AG08395 (cell line): ENCODE measurements at regions not wholly inside any gene's neighbourhood (a gene's known extent, or its start where the extent isn't known, plus 50 kb on each side); places are given as distances from the start of the nearest gene placed in this dataset.

Experiments used
- DNase-seq: peaks from one replicate; pipeline ENCODE4 v3.0.0; 2012; ENCODE audit warnings: mixed read lengths, low spot score

- DNase-seq, result no peak
Observed at GRCh38 chr5:61596265-61596664, 264.2 kb downstream of the ZSWIM6 start.

- DNase-seq, result no peak
Observed at GRCh38 chr5:61597684-61598083, 265.6 kb downstream of the ZSWIM6 start.

GRCh38 chr5:61598126-61598525 is 266.1 kb downstream of the ZSWIM6 start:
- DNase-seq, result no peak

DNA sequence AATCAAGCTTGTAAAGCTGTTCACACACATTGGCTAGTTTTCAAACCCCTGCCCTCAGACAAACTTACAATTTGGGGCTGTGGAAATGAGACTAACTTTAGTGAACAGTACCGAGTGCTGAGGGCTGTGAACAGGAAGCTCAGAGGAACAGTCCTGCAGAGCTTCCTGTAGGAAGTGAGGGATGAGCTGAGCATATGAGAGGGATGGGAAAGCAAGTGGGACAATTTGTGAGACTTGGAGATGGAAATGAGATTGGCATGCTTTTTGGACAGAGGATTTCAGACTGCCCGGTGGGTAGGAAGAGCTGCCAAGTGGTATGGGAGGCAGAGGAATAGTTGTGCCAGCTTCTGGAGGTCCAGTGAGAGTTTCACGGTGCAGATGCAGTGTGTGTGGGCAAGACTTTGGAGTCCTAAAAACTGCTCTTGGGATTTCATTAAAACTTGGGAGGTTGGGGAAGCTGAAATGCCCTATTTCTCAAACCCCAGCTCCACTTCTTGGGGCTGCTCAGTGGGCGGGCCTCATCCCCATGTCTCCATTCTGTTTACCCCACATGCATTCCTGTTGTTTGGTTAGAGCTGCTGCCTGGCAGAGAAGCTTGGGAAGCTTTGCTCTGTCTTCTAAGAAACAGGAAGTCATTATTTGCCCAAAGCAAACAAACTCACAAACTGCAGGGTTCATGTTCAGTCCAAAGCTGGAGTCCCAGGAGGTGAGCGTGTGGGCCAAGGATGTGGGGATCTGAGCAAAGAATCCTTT is 267.5 kb downstream of the ZSWIM6 start:
- peak; percentile 27 for DNase-seq

GRCh38 chr5:61600123-61600444 is 268.0 kb downstream of the ZSWIM6 start:
- no peak for DNase-seq

DNA sequence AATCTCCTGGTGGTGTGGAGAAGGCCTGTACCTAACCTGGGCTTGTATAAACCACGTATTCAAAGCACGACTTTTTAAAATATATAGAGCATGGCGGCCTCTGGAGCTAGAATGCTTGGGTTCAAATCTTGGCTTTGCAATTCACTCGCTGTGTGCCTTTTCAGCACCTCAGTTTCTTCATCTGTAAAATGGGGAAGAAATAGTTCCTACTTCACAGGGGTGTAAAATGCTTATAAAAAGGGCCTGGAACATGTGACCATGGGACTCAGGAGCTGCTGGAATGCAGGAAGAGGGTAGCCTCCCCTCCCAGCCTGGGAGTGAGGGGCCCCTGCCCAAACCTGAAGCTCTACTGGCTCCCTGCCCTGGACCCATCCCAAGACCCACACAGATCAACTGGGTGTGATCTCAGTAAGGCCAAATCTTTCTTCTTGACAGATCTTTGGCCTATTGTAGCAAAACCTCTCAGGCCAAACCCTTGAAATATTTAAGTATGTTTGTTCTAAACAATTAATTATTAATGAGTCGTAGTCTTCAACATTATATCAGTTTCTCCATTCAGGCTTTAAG is 269.0 kb downstream of the ZSWIM6 start:
- DNase-seq, result no peak

DNA sequence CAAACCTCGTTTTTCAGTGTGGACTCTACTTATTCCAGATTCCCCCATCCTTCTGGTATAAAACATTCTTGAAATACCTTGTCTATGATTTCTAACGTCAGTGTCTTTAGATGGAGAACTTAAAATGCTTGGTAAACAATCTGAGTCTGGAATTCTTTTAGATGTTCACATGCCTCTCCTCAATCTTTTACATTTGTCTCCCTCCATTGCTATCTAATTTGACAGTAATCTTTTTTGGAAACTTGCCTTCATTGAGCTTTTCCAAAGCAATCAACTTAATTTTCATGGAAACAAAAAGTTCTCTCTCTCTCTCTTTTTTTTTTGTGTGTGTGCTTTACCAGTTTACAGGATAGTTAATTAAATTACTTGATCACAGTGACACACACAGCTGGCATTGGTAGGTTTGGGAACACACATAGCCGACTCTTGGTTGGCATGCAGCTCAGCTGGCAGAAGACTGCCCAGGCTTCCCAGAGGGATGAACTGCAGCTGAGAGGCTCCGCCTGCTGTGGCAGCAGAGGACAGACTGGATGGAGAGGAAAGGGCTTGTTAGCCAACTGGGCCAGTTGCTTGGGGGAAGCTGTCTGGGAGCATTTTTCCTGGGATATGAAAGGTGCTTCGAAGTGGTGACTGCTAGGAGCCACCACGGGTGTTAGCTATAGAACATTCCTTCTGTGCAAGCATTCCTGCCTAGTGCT is 271.3 kb downstream of the ZSWIM6 start:
- DNase-seq, result peak; percentile 34

- no peak for DNase-seq
Observed at GRCh38 chr5:61604076-61605025, 272.3 kb downstream of the ZSWIM6 start.

- no peak for DNase-seq
Observed at GRCh38 chr5:61609840-61610677, 278.0 kb downstream of the ZSWIM6 start.

DNA sequence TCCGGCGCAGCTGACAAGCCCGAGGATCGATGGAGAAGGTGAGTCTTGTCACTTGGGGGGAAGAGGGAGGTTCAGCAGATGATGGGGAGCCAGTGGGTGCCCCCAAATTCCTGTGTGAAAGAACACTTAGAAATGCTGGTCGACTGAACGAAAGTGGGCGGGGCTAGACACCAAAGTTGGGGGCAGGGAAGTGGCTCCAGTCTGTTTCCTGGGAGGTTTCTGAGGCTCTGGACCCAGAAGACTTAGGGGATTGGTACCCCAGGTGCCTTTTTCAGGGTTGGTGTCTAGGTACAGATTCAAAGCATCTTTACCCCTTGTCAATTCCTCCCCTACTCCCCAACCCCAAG is 278.6 kb downstream of the ZSWIM6 start:
- DNase-seq, result no peak

- no peak for DNase-seq
Observed at GRCh38 chr5:61612431-61612830, 280.4 kb downstream of the ZSWIM6 start.

GRCh38 chr5:61613679-61614078 is 281.6 kb downstream of the ZSWIM6 start:
- DNase-seq, result no peak

DNA sequence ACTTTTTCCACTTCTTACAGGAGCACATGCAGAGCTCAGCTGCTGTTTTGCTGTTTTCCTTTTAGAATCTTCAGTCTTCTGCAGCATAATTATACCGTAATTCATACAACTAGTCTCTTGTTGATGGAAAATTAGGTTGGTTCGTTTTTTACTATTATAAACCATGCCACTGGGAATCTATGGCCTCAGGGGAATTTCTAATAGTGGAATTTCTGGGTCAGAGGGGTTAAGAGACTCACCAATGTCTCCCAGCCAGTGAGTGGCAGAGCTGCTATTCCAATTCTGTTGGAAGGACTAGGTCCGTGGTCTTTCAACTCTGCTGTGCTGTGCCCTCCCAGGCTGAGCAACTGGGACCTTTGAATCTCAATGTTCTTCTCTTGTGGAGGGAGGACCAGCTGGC is 282.5 kb downstream of the ZSWIM6 start:
- no peak for DNase-seq

DNA sequence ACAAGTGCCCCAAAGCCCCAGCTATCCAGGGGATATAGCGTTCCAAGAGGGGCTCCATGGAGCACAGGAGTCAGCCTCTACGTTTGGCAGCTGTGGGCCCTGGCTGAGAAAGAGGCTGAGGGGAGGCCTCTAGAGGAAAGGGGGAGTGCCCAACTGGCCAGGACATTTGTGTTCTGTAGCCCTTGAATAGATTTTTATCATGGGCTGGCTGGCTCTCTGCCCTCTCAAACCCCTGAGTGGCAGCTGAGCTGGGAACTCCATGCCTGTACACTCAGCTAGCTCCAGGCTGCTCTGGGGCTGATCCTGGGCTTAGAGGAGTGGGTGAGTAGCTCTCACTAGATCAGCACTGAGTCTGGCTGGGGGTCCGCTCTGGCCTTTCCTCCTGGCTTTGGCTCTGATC is 285.0 kb downstream of the ZSWIM6 start:
- DNase-seq, result no peak

DNA sequence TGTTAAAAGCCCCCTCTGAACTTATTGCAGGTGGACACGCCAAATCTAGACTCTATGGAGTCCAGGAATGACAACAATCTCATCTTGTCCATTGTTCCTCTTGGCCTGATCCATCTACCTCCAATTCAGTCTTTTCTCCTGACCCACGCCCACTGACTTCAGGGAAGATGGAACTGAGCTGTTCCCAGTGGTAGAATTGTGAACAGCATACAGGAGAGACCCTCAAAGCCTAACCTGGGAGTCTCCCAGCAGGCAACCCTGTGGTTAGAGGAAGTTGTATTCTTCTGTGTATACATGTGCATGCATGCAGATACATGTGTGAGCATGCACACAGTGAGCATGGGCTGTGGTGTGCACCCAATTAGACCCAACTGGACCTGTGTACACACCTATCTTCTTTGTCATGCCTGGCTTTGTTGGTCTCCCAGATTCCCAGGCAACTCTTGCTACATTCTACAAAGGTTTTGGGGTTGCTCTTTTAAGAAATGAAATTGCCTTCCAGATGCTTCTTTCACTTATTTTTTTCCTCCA is 286.0 kb downstream of the ZSWIM6 start:
- DNase-seq, result no peak

GRCh38 chr5:61618577-61618976 is 286.5 kb downstream of the ZSWIM6 start:
- DNase-seq, result no peak

GRCh38 chr5:61619289-61619688 is 287.2 kb downstream of the ZSWIM6 start:
- no peak for DNase-seq

- DNase-seq, result no peak
Observed at GRCh38 chr5:61619777-61620518, 287.9 kb downstream of the ZSWIM6 start.

- no peak for DNase-seq
Observed at GRCh38 chr5:61620699-61621182, 288.7 kb downstream of the ZSWIM6 start.

- DNase-seq, result no peak
Observed at GRCh38 chr5:61621202-61621650, 289.2 kb downstream of the ZSWIM6 start.
